Thoracic aorta (tissue), 2 donors: ENCODE measurements at regions not wholly inside any gene's neighbourhood (a gene's known extent, or its start where the extent isn't known, plus 50 kb on each side); places are given as distances from the start of the nearest gene placed in this dataset.
A peak's percentile ranks its signal among the peaks of the same experiment; 100 is the strongest.

Source experiments
- ATAC-seq: fragments of 150-250 bp; one replicate; pipeline ENCODE4 v1.8.0; 2017; ENCODE audit warnings: low read depth; ENCODE audit not compliant: insufficient number of reproducible peaks, low FRiP score
- DNase-seq: peaks from one replicate; pipeline ENCODE4 v3.0.0-alpha.2; 2020; ENCODE audit warnings: low spot score
- H3K27ac ChIP-seq, 2 donors: fragments of 200-600 bp; sonication (generic); 1 replicate in 1 of 2; 2 replicates in 1 of 2; pipeline ENCODE4 v1.5.1; 2016; ENCODE audit warnings: mild to moderate bottlenecking in 2 of 2, moderate library complexity in 2 of 2
- H3K27me3 ChIP-seq: fragments of 200-600 bp; sonication (generic); replicated peaks from 2 replicates; pipeline ENCODE4 v1.6.0; 2016; ENCODE audit warnings: mild to moderate bottlenecking; ENCODE audit not compliant: insufficient read depth
- H3K36me3 ChIP-seq: fragments of 200-600 bp; sonication (generic); one replicate; pipeline ENCODE4 v1.5.1; 2016
- H3K4me1 ChIP-seq, 2 donors: fragments of 200-600 bp; sonication (generic); 1 replicate in 1 of 2; 2 replicates in 1 of 2; pipeline versions ENCODE4 v1.5.1 to v1.6.0; 2016; ENCODE audit warnings: low read depth in 2 of 2, mild to moderate bottlenecking in 1 of 2; ENCODE audit not compliant: control insufficient read depth in 1 of 2
- H3K4me3 ChIP-seq: fragments of 200-600 bp; sonication (generic); 2 replicates; pipeline ENCODE4 v1.5.1; 2016; ENCODE audit warnings: mild to moderate bottlenecking
- H3K9me3 ChIP-seq: fragments of 200-600 bp; sonication (generic); 2 replicates; pipeline ENCODE4 v1.5.1; 2016
- CTCF ChIP-seq: fragments of 200-600 bp; sonication (generic); IDR thresholded peaks from one replicate; pipeline ENCODE4 v1.5.1; 2019; ENCODE audit warnings: antibody characterized with exemption

- no peak for TF ChIP-seq CTCF
- H3K36me3 ChIP-seq: no peaks in the 10 kb centered on the region
- DNase-seq (no peak), ATAC-seq (no peak)
- no peaks in the 10 kb centered on the region for H3K9me3 ChIP-seq
- H3K27me3 ChIP-seq: no peaks in the 10 kb centered on the region
- no peak overlapping the region for H3K27ac ChIP-seq
- H3K4me1 ChIP-seq: no peaks in the 10 kb centered on the region
- H3K4me3 ChIP-seq: no peak overlapping the region
Measured at GRCh38 chr11:38814670-38815069, 2216.6 kb upstream of the RAG2 start.

GRCh38 chr11:38809521-38809920 is 2211.5 kb upstream of the RAG2 start:
- Histone ChIP-seq H3K9me3 (no peaks in the 10 kb centered on the region), H3K4me3 (no peak overlapping the region), H3K4me1 (no peaks in the 10 kb centered on the region), H3K27ac (no peak overlapping the region), H3K36me3 (no peaks in the 10 kb centered on the region), H3K27me3 (no peaks in the 10 kb centered on the region)
- no peak for DNase-seq
- ATAC-seq: no peak
- no peak for TF ChIP-seq CTCF

- ATAC-seq (no peak), DNase-seq (no peak)
- Histone ChIP-seq H3K4me3 (no peak overlapping the region), H3K36me3 (no peaks in the 10 kb centered on the region), H3K9me3 (no peaks in the 10 kb centered on the region), H3K27ac (no peak overlapping the region), H3K27me3 (no peaks in the 10 kb centered on the region), H3K4me1 (no peaks in the 10 kb centered on the region)
- TF ChIP-seq CTCF: no peak
Measured at GRCh38 chr11:38796281-38796680, 2198.2 kb upstream of the RAG2 start.

GRCh38 chr11:38795027-38795426 is 2197.0 kb upstream of the RAG2 start:
- H3K27ac ChIP-seq: no peak overlapping the region
- no peaks in the 10 kb centered on the region for H3K9me3 ChIP-seq

GRCh38 chr11:38791346-38791961 is 2193.4 kb upstream of the RAG2 start:
- no peaks in the 10 kb centered on the region for H3K27me3 ChIP-seq
- H3K4me3 ChIP-seq: no peak overlapping the region
- TF ChIP-seq CTCF: peak; percentile 61
- no peaks in the 10 kb centered on the region for H3K4me1 ChIP-seq
- no peaks in the 10 kb centered on the region for H3K36me3 ChIP-seq
- ATAC-seq (no peak), DNase-seq (no peak)
- no peaks in the 10 kb centered on the region for H3K9me3 ChIP-seq
- H3K27ac ChIP-seq: no peak overlapping the region

More at GRCh38 chr11:38795027-38795426, 2197.0 kb upstream of the RAG2 start:
- no peak for TF ChIP-seq CTCF
- ATAC-seq (no peak), DNase-seq (no peak)
- Histone ChIP-seq H3K36me3 (no peaks in the 10 kb centered on the region), H3K4me3 (no peak overlapping the region), H3K27me3 (no peaks in the 10 kb centered on the region), H3K4me1 (no peaks in the 10 kb centered on the region)
